K562 (cell line): ENCODE measurements at regions not wholly inside any gene's neighbourhood (a gene's known extent, or its start where the extent isn't known, plus 50 kb on each side); places are given as distances from the start of the nearest gene placed in this dataset.

Source experiments
- ATAC-seq: fragments of 200-7000 bp; cut with Tn5 transposase; 3 replicates; pipeline ENCODE4 v1.9.1; 2020; ENCODE audit warnings: moderate library complexity
- BruUV-seq: library from RNA; stranded (reverse); fragments of 400-500 nt; replicated peaks from 2 replicates; lab custom pipeline; 2021; lab: Mats Ljungman, UMichigan
- CTCF ChIA-PET: fragments of 300-600 bp; formaldehyde crosslinking; extraction: SDS; loops from one replicate; lab custom pipeline; 2021; ENCODE audit warnings: low intra/inter-chr PET ratio; lab: Yijun Ruan, JAX
- POLR2A ChIA-PET: fragments of 300-600, 350-650 bp; sonication (Branson Sonifier 250); formaldehyde crosslinking; extraction: SDS; loops from one replicate; lab custom pipeline; 2021; ENCODE audit warnings: antibody characterized with exemption, inconsistent platforms; lab: Yijun Ruan, JAX
- DNase-seq, 4 experiments: peaks; one replicate each; pipeline versions ENCODE4 v3.0.0 to v3.0.0-alpha.2; 2011 to 2018; ENCODE audit warnings: low spot score in 3 of 4, mixed read lengths in 3 of 4; ENCODE audit errors: extremely low read depth in 1 of 4
- FAIRE-seq: peaks from 2 replicates; lab custom pipeline; 2011; peaks lifted over from hg19 to GRCh38; lab: Jason Lieb, UNC
- H2AFZ ChIP-seq: 2 replicates; pipeline ENCODE4 v1.6.0; 2011; ENCODE audit warnings: low read depth, low read length, control low read depth, inconsistent platforms
- H3K27ac ChIP-seq: fragments of 200-600 bp; 3 replicates; pipeline ENCODE4 v1.8.0; 2011; ENCODE audit warnings: low read depth, mild to moderate bottlenecking, control low read depth, inconsistent platforms, low read length, moderate library complexity, mixed read lengths; ENCODE audit errors: extremely low read depth
- H3K27me3 ChIP-seq, 2 experiments: fragments of 300-600 bp in 1 of 2; 2 replicates in 1 of 2; 3 replicates in 1 of 2; pipeline versions ENCODE4 v1.6.0 to v1.8.0; 2011; ENCODE audit warnings: inconsistent platforms in 2 of 2, low read length in 2 of 2, mild to moderate bottlenecking in 1 of 2, mixed read lengths in 1 of 2, moderate library complexity in 1 of 2; ENCODE audit not compliant: control insufficient read depth in 2 of 2, insufficient read depth in 2 of 2
- H3K36me3 ChIP-seq: fragments of 300-600 bp; 3 replicates; pipeline ENCODE4 v1.8.0; 2011; ENCODE audit warnings: mild to moderate bottlenecking, low read length, inconsistent platforms; ENCODE audit not compliant: control insufficient read depth, insufficient read depth
- H3K4me1 ChIP-seq, 2 experiments: fragments of 200-600 bp in 1 of 2; replicated peaks in 1 of 2; 2 replicates in 1 of 2; 3 replicates in 1 of 2; pipeline versions ENCODE4 v1.5.1 to v1.8.0; 2011; ENCODE audit warnings: inconsistent platforms in 2 of 2, low read length in 2 of 2, mild to moderate bottlenecking in 1 of 2, mixed read lengths in 1 of 2, moderate library complexity in 1 of 2; ENCODE audit not compliant: control insufficient read depth in 2 of 2, insufficient read depth in 2 of 2
- H3K4me2 ChIP-seq: 2 replicates; pipeline ENCODE4 v1.6.1; 2011; ENCODE audit warnings: low read length, control low read depth, inconsistent platforms, mixed read lengths; ENCODE audit not compliant: insufficient read depth
- H3K4me3 ChIP-seq: fragments of 200-600 bp; sonication (generic), shearing (Covaris generic); 2 replicates; pipeline ENCODE4 v1.5.1; 2016; ENCODE audit warnings: control low read depth, inconsistent platforms
- H3K79me2 ChIP-seq: fragments of 200-600 bp; 3 replicates; pipeline ENCODE4 v1.8.0; 2011; ENCODE audit warnings: low read length, inconsistent platforms; ENCODE audit not compliant: control insufficient read depth, insufficient read depth
- H3K9ac ChIP-seq, 2 experiments: 2 replicates each; pipeline versions ENCODE4 v1.6.0 to v1.6.1; 2011; ENCODE audit warnings: low read depth in 2 of 2, low read length in 2 of 2, control low read depth in 1 of 2, inconsistent platforms in 1 of 2, mild to moderate bottlenecking in 1 of 2, mixed read lengths in 1 of 2; ENCODE audit not compliant: insufficient read depth in 1 of 2
- H3K9me1 ChIP-seq: one replicate; pipeline ENCODE4 v1.6.0; 2011; ENCODE audit warnings: inconsistent platforms, mild to moderate bottlenecking, low read length, moderate library complexity; ENCODE audit not compliant: control insufficient read depth, insufficient read depth
- H3K9me3 ChIP-seq: replicated peaks from 2 replicates; pipeline ENCODE4 v1.5.1; 2011; ENCODE audit warnings: low read depth, low read length, inconsistent platforms; ENCODE audit not compliant: control insufficient read depth, insufficient read depth
- H4K20me1 ChIP-seq: replicated peaks from 2 replicates; pipeline ENCODE4 v1.6.1; 2011; ENCODE audit warnings: low read length, inconsistent platforms, mixed read lengths; ENCODE audit not compliant: control insufficient read depth, insufficient read depth
- BRD4 ChIP-seq: fragments of 200-600 bp; sonication (generic); IDR thresholded peaks from 2 replicates; pipeline ENCODE4 v1.6.1; 2017; ENCODE audit warnings: inconsistent platforms
- CBX5 ChIP-seq: IDR thresholded peaks from 2 replicates; pipeline ENCODE4 v1.6.1; 2014; ENCODE audit warnings: low read depth, borderline replicate concordance
- CHCHD3 ChIP-seq: fragments of 250-450 bp; sonication (Bioruptor Pico); IDR thresholded peaks from 2 replicates; pipeline ENCODE4 v2.1.2; 2022; ENCODE audit warnings: mild to moderate bottlenecking
- KAT2B ChIP-seq: IDR thresholded peaks from one replicate; pipeline ENCODE4 v1.6.1; 2012; ENCODE audit warnings: low read depth, mild to moderate bottlenecking, control low read depth, inconsistent platforms, low read length, moderate library complexity
- MTF1 ChIP-seq: fragments of 250-450 bp; sonication (Bioruptor Pico); IDR thresholded peaks from 2 replicates; pipeline ENCODE4 v1.9.0; 2021; ENCODE audit warnings: moderate library complexity, mild to moderate bottlenecking, inconsistent platforms, borderline replicate concordance
- POLR2A ChIP-seq: fragments of 450-650 bp; conservative IDR thresholded peaks from 2 replicates; pipeline ENCODE4 v1.6.1; 2016
- RBM14 ChIP-seq: fragments of 200-400 bp; formaldehyde crosslinking; IDR thresholded peaks from 2 replicates; pipeline ENCODE4 v1.6.1; 2018; ENCODE audit warnings: low read depth, mild to moderate bottlenecking, low read length, moderate library complexity, borderline replicate concordance; ENCODE audit not compliant: insufficient read depth
- SIX5 ChIP-seq, 2 experiments: IDR thresholded peaks; 2 replicates each; pipeline ENCODE4 v1.6.1; 2011; ENCODE audit warnings: low read length in 2 of 2, borderline replicate concordance in 1 of 2, low read depth in 1 of 2, mild to moderate bottlenecking in 1 of 2, moderate library complexity in 1 of 2; ENCODE audit not compliant: insufficient read depth in 1 of 2
- SMARCB1 ChIP-seq: IDR thresholded peaks from 2 replicates; pipeline ENCODE4 v1.6.1; 2011; ENCODE audit warnings: improper control_type of control experiment, low read depth; ENCODE audit not compliant: insufficient read length
- ZNF436 ChIP-seq: fragments of 250-450, 450-650 bp; sonication (Bioruptor Pico); formaldehyde crosslinking; IDR thresholded peaks from 2 replicates; pipeline ENCODE4 v1.7.0; 2020; ENCODE audit warnings: mild to moderate bottlenecking
- ZNF79 ChIP-seq: fragments of 250-450 bp; sonication (Bioruptor Pico); IDR thresholded peaks from 2 replicates; pipeline ENCODE4 v1.4.0; 2020; ENCODE audit warnings: low read depth, mild to moderate bottlenecking, moderate library complexity
- WGBS: fragments of 100-300 bp; shearing (Covaris generic); methylation state at CpG from one replicate; pipeline ENCODE4 v1.1.6; 2016; ENCODE audit warnings: low coverage, mixed read lengths; ENCODE audit not compliant: insufficient coverage; ENCODE audit errors: missing lambda C conversion rate; 5-methylcytosine and 5-hydroxymethylcytosine counted together
- in situ Hi-C: fragments of 300-500 bp; cut with MboI; formaldehyde crosslinking; loops from 4 replicates; pipeline ENCODE4 v1.15.0; 2018; ENCODE audit warnings: inconsistent platforms, mixed read lengths
- intact Hi-C: fragments of 100-400 bp; cut with micrococcal nuclease; formaldehyde crosslinking; loops from 2 replicates; pipeline ENCODE4 v1.14.2; 2022
- TF ChIP-seq, protein P1 (sequence below), 2 experiments: fragments of 450-650 bp in 1 of 2; sonication (generic) in 1 of 2; formaldehyde crosslinking; conservative IDR thresholded peaks; 2 replicates each; pipeline versions ENCODE4 v1.4.0 to v1.8.1; 2020 to 2022; ENCODE audit warnings: mild to moderate bottlenecking in 1 of 2, missing genetic modification reagents in 1 of 2
- TF ChIP-seq, protein P2 (sequence below): fragments of 450-650 bp; formaldehyde crosslinking; IDR thresholded peaks from 2 replicates; pipeline ENCODE4 v1.4.0; 2020; ENCODE audit warnings: mild to moderate bottlenecking, moderate library complexity
- TF ChIP-seq, protein P3 (sequence below): IDR thresholded peaks from 2 replicates; pipeline ENCODE4 v1.6.1; 2016; ENCODE audit warnings: missing genetic modification characterization, missing compliant biosample characterization

DNA sequence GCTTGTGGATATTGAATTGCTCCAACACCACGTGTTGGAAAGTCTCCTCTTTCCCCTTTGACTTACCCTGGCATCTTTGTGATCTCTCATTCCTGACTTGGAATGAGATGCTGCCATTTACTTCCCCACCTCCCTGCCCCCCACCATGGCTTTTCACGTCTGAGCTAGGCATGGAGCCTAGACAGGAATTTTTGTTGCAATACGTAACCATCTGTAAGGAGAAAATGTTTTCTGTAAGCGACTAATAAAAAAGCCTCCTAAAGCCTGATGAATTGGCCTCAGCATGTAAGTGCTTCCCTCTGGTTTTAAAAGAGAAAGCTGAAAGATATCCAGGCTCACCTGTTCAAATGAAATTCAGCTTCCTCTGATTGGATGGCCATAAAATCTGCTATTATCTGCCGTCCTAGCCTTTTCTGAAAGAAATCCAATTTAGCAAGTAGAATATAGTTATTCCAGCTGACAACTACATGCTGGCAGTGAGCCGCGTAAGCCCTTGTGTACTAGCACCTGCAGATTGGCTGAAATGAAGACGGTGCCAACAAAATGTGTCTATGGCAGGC is 200.1 kb downstream of the NSG2 start:
- ChIA-PET CTCF (no interaction called here), POLR2A (no interaction called here)
- H3K27me3 ChIP-seq: peaks cover 0 to 14% of the 10 kb centered on the region in 2 experiments; a peak in 2 of 5 replicates

DNA sequence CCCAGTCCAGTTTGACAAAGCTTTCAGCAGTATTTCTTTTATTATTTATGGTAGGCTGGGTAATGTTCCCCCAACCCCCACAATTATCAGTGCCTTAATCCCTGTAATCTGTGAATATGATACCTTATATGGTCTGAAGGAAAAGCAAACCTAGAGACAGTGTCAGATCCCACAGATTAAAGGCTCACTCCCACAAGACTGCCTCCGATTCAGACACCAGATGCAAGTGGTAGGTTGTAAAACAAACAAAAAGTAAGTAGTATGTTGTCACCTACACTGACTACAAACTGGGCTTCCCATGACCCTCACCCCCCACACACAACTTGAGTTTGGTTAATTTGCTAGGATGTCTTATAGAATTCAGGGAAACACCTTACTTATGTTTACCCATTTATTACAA is 201.2 kb downstream of the NSG2 start:
- Histone ChIP-seq H3K9me3 (no peaks in the 10 kb centered on the region), H4K20me1 (no peaks in the 10 kb centered on the region), H3K9me1 (no peaks in the 10 kb centered on the region), H3K27ac (no peak overlapping the region), H2AFZ (no peak overlapping the region), H3K36me3 (no peaks in the 10 kb centered on the region), H3K27me3 (peaks cover 0 to 14% of the 10 kb centered on the region in 2 experiments; a peak in 2 of 5 replicates), H3K79me2 (no peaks in the 10 kb centered on the region), H3K4me2 (no peak overlapping the region), H3K4me3 (no peak overlapping the region), H3K9ac (no peak overlapping the region), H3K4me1 (no peaks in the 10 kb centered on the region)
- in situ Hi-C loops (no loop called here), intact Hi-C loops (no loop called here)
- ChIA-PET POLR2A (no interaction called here), CTCF (no interaction called here)
- no peak for TF ChIP-seq SMARCB1
- no peak for TF ChIP-seq CHCHD3 (CRISPR knock-in tag)
- no peak for TF ChIP-seq SIX5 (IDR thresholded peaks at IDR 0.05; ENCODE audit: borderline replicate concordance in 1 of 2, insufficient read depth in 1 of 2, low read depth in 1 of 2, low read length in 2 of 2)
- TF ChIP-seq BRD4: no peak
- no peak for TF ChIP-seq RBM14
- no peak for TF ChIP-seq ZNF436 (CRISPR knock-in tag)
- TF ChIP-seq, protein P1, sequence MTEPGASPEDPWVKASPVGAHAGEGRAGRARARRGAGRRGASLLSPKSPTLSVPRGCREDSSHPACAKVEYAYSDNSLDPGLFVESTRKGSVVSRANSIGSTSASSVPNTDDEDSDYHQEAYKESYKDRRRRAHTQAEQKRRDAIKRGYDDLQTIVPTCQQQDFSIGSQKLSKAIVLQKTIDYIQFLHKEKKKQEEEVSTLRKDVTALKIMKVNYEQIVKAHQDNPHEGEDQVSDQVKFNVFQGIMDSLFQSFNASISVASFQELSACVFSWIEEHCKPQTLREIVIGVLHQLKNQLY (CRISPR knock-in tag; conservative IDR thresholded peaks at IDR 0.05): no peak
- TF ChIP-seq ZNF79 (CRISPR knock-in tag): no peak
- TF ChIP-seq, protein P2, sequence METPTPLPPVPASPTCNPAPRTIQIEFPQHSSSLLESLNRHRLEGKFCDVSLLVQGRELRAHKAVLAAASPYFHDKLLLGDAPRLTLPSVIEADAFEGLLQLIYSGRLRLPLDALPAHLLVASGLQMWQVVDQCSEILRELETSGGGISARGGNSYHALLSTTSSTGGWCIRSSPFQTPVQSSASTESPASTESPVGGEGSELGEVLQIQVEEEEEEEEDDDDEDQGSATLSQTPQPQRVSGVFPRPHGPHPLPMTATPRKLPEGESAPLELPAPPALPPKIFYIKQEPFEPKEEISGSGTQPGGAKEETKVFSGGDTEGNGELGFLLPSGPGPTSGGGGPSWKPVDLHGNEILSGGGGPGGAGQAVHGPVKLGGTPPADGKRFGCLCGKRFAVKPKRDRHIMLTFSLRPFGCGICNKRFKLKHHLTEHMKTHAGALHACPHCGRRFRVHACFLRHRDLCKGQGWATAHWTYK (CRISPR knock-in tag): no peak
- no peak for TF ChIP-seq CBX5
- FAIRE-seq: no peak
- no peak for ATAC-seq
- whole genome bisulfite sequencing: 0% methylated on average over 1 of the region's 1 CpG
- no TSS peak for BruUV-seq
- DNase-seq: no peak

More for the DNA sequence above, 200.1 kb downstream of the NSG2 start:
- H3K9ac ChIP-seq: no peak overlapping the region
- no peak overlapping the region for H2AFZ ChIP-seq
- H4K20me1 ChIP-seq: no peaks in the 10 kb centered on the region
- FAIRE-seq (no peak), DNase-seq (no peak), ATAC-seq (no peak)
- no peaks in the 10 kb centered on the region for H3K36me3 ChIP-seq
- H3K9me3 ChIP-seq: no peaks in the 10 kb centered on the region
- intact Hi-C loops: no loop called here
- H3K79me2 ChIP-seq: no peaks in the 10 kb centered on the region
- BruUV-seq: no TSS peak
- 1% methylated on average over 8 of the region's 8 CpGs for WGBS
- H3K4me3 ChIP-seq: no peak overlapping the region
- in situ Hi-C loops: no loop called here
- TF ChIP-seq POLR2A (no peak), KAT2B (no peak), MTF1 (CRISPR knock-in tag) (no peak)
- TF ChIP-seq, protein P3, sequence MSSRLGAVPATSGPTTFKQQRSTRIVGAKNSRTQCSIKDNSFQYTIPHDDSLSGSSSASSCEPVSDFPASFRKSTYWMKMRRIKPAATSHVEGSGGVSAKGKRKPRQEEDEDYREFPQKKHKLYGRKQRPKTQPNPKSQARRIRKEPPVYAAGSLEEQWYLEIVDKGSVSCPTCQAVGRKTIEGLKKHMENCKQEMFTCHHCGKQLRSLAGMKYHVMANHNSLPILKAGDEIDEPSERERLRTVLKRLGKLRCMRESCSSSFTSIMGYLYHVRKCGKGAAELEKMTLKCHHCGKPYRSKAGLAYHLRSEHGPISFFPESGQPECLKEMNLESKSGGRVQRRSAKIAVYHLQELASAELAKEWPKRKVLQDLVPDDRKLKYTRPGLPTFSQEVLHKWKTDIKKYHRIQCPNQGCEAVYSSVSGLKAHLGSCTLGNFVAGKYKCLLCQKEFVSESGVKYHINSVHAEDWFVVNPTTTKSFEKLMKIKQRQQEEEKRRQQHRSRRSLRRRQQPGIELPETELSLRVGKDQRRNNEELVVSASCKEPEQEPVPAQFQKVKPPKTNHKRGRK (tag): no peak
- H3K4me2 ChIP-seq: no peak overlapping the region
- no peaks in the 10 kb centered on the region for H3K9me1 ChIP-seq
- H3K27ac ChIP-seq: no peak overlapping the region
- no peaks in the 10 kb centered on the region for H3K4me1 ChIP-seq
